Astrocyte of the spinal cord (primary cell): ENCODE measurements at regions not wholly inside any gene's neighbourhood (a gene's known extent, or its start where the extent isn't known, plus 50 kb on each side); places are given as distances from the start of the nearest gene placed in this dataset.

Experiments
- DNase-seq: peaks from one replicate; pipeline ENCODE4 v3.0.0; 2011; ENCODE audit warnings: low read depth, low spot score
- H3K4me3 ChIP-seq: 2 replicates; pipeline ENCODE4 v1.5.1; 2011; ENCODE audit warnings: low read depth, mild to moderate bottlenecking, low read length, moderate library complexity
- in situ Hi-C: cut with HindIII; loops from 2 replicates; pipeline ENCODE4 v1.10.0; 2017; ENCODE audit warnings: low sequenced_read_pairs
- TF ChIP-seq, protein P1 (sequence below): IDR thresholded peaks from 2 replicates; pipeline ENCODE4 v1.5.1; 2012; ENCODE audit warnings: low read depth, mild to moderate bottlenecking, low read length, inconsistent platforms

DNA sequence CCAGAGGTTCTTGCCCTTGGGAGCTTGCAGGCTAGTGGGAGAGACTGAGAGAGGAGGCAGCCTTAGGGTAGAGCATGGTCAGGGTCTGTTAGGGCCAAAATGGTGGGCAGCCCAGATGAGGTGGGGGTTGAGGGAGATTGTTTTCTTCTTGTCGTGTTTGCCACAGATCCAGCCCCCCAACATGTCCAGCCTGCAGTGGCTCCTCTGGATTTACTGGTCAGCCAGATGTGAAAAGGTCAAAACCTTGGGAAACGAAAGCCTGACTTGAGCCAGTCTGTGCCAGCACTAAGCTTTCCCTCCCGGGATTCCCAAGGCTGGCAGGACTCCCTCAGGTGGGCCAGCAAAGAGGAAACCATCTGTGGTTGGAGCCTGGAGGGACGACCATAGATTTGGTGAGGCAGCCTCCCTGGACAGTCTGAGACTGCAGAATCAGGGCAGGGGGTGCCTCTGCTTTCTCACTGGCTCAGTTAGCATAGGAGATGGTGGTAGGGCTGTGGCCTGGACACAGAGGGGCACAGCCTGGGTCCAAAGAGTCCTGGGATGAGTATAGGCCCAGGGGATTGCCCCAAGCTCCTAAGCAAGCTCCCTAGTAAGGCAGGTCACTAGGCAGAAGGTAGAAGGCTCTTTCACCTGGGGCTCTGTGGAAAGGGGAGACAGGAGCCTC lies 51.2 kb upstream of the PRR23C start:
- DNase-seq, result no peak
- in situ Hi-C loops, result no loop called here
- H3K4me3 ChIP-seq, result no peak overlapping the region
- TF ChIP-seq, protein P1, sequence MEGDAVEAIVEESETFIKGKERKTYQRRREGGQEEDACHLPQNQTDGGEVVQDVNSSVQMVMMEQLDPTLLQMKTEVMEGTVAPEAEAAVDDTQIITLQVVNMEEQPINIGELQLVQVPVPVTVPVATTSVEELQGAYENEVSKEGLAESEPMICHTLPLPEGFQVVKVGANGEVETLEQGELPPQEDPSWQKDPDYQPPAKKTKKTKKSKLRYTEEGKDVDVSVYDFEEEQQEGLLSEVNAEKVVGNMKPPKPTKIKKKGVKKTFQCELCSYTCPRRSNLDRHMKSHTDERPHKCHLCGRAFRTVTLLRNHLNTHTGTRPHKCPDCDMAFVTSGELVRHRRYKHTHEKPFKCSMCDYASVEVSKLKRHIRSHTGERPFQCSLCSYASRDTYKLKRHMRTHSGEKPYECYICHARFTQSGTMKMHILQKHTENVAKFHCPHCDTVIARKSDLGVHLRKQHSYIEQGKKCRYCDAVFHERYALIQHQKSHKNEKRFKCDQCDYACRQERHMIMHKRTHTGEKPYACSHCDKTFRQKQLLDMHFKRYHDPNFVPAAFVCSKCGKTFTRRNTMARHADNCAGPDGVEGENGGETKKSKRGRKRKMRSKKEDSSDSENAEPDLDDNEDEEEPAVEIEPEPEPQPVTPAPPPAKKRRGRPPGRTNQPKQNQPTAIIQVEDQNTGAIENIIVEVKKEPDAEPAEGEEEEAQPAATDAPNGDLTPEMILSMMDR, result no peak

DNA sequence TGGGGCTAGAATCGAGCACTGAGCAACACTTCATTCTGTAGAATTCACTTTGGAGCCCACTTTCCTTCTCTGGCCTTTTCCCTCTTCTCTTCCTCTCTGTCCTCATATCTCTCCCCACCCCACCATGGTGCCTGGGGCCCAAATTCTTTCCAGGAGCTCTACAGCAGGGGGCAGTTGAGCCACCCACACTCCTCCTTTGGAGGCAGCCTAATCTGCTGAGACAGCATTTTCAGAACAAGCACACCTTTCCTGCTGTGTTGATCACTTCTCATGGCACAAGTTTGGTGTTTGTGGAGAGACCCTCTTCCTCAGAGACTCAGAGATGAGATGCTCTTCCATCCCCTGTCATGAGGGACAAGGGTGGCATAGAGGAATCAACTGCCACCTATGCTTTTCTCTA lies 52.0 kb upstream of the PRR23C start:
- no peak for DNase-seq
- in situ Hi-C loops, result no loop called here
- no peak overlapping the region for H3K4me3 ChIP-seq
- TF ChIP-seq, protein P1, result no peak

DNA sequence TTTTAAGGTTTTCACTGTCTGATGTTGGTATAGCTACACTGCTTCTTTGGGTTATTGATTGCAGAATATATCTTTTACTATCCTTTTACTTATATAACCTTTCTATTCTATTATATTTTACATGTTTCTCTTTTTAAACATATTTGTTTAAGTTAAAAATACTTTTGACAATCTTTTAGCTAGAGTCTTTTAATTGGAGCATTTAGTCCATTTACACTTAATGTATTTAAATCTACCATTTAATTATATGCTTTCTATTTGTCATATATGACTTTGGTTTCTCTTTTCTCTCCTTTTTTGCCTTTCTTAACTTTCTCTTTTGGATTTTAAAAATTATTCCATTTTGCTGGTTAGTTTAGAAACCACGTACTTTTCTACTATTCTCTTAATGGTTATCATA lies 53.7 kb upstream of the PRR23C start:
- DNase-seq, result no peak
- H3K4me3 ChIP-seq, result no peak overlapping the region
- in situ Hi-C loops, result no loop called here
- TF ChIP-seq, protein P1, result no peak

DNA sequence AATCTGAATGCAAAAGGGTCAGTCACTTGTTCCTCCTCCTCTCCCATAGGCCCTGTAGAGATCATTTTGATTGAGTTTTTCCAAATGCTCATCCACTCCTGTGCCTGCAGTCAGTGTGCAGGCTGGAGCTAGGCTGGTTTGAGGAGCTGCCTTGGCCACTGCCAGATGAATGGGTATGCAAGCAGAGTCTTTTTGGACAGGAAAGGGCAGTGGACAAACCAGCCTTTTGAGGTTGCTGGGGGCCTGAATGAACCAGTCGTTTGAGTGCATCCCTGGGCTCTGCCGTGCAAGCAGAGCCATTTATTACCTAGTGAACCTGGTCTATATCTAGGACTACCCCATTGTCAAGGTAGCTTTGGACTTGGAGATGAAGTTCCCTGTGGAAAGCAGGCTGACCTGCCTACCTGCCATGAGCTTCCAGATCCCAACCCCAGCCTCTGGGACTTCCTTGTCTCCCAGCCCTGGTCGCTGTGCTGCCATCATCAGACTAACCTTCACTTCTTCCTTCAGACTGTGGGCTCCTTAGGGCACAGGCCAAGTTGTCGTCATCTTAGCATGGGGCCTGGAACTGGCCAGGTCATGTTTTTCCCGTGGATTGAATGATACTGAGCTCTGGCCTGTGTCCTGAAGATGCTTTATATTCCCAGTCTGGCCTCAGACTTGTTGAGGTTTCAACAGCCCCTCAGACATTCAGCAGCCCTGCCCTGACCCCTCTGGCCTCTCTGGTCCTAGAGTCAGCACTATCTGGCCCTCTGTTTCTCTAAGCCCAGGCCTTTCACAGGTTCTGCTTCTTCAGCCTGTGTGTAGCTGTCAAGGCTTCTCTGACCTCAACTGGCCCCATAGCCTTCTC lies 55.5 kb upstream of the PRR23C start:
- in situ Hi-C loops, result loop anchor here (25.0 kb wide), 1 partner anchor 212 kb away; no protein-coding TSS in a partner anchor
- no peak for DNase-seq
- TF ChIP-seq, protein P1, result no peak
- no peak overlapping the region for H3K4me3 ChIP-seq

DNA sequence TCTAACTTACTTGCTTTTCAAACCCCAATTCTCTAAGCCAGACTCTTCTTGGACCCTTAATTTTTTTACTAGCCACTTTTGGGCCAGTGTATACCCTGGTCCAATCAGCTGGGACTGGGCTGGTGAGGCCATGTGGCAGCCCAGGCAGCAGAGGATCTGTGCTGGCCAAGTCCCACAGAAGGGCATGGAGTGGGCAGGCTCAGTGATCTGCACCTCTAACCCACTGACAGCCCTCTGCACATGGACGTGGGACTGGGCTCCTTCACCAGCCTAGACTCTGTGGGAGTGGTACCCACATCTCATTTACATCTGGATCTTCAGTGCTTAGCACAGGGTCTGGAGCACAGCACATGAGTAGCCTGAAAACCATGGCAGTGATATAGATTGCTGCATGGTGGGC lies 56.1 kb upstream of the PRR23C start:
- in situ Hi-C loops, result loop anchor here (25.0 kb wide), 1 partner anchor 211 kb away; no protein-coding TSS in a partner anchor
- TF ChIP-seq, protein P1, result no peak
- DNase-seq, result no peak
- H3K4me3 ChIP-seq, result no peak overlapping the region

DNA sequence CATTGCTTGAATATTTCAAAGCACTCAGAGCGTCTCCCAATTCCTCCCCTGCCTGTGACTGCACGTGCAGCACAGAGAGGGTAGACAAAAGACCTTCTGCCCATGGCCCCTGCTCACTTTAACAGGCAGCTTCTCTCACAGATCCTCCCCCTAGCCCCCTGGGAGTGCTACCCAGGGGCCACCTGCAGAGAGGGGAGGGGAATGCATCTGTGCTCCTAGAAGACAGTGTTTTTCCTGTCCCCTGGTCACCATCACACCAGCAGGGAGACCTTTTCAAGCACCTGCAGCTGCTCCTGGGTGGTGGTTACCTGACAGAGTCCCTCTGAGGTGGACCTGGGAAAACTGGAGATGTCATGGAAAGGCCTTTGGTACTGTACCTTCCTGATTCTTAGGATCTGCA lies 56.7 kb upstream of the PRR23C start:
- no peak for DNase-seq
- TF ChIP-seq, protein P1, result no peak
- in situ Hi-C loops, result loop anchor here (25.0 kb wide), 1 partner anchor 211 kb away; no protein-coding TSS in a partner anchor
- H3K4me3 ChIP-seq, result no peak overlapping the region
